ENCODE measurements at regions not wholly inside any gene's neighbourhood (a gene's known extent, or its start where the extent isn't known, plus 50 kb on each side); places are given as distances from the start of the nearest gene placed in this dataset.
"Not testable (repeated sequence)": the region's sequence is repeated elsewhere in the genome, so short reads cannot be mapped to it uniquely, and the experiment has no call there.

GRCh38 chr18:25473008-25473407 lies 121.0 kb upstream of the ZNF521 start:
- CTCF ChIA-PET: no interaction called here
- no peak for DNase-seq (ENCODE audit: low spot score)

GRCh38 chr18:25470756-25471524 lies 119.0 kb upstream of the ZNF521 start:
- CTCF ChIA-PET; H3K27ac ChIP-seq (ENCODE audit: low read depth, low read length, poor library complexity, severe bottlenecking); BruUV-seq (replicated peaks); H3K9me3 ChIP-seq (ENCODE audit: low read depth, low read length, poor library complexity, severe bottlenecking); H3K36me3 ChIP-seq (ENCODE audit: insufficient read depth, low read length, poor library complexity, severe bottlenecking); H3K27me3 ChIP-seq (replicated peaks; ENCODE audit: insufficient read depth, low read depth, low read length, poor library complexity); intact Hi-C loops (cut with micrococcal nuclease; ENCODE audit: unreplicated experiment); H3K4me3 ChIP-seq (ENCODE audit: low read depth, low read length, poor library complexity, severe bottlenecking); DNase-seq (ENCODE audit: low spot score); H3K4me1 ChIP-seq (ENCODE audit: insufficient read depth, low read length, poor library complexity, severe bottlenecking); POLR2A ChIA-PET (ENCODE audit: low non-redundant PET): not testable (repeated sequence)

More at GRCh38 chr18:25473008-25473407, 121.0 kb upstream of the ZNF521 start:
- intact Hi-C loops (cut with micrococcal nuclease; ENCODE audit: unreplicated experiment): no loop called here
- Histone ChIP-seq H3K27me3 (replicated peaks; ENCODE audit: insufficient read depth, low read depth, low read length, poor library complexity) (no peaks in the 10 kb centered on the region), H3K4me3 (ENCODE audit: low read depth, low read length, poor library complexity, severe bottlenecking) (no peak overlapping the region), H3K27ac (ENCODE audit: low read depth, low read length, poor library complexity, severe bottlenecking) (no peak overlapping the region), H3K4me1 (ENCODE audit: insufficient read depth, low read length, poor library complexity, severe bottlenecking) (no peaks in the 10 kb centered on the region), H3K9me3 (ENCODE audit: low read depth, low read length, poor library complexity, severe bottlenecking) (no peaks in the 10 kb centered on the region), H3K36me3 (ENCODE audit: insufficient read depth, low read length, poor library complexity, severe bottlenecking) (no peaks in the 10 kb centered on the region)
- TF ChIP-seq EZH2 (IDR thresholded peaks at IDR 0.05; ENCODE audit: borderline replicate concordance, low read depth, low read length, poor library complexity, severe bottlenecking) (no peak), CTCF (conservative IDR thresholded peaks at IDR 0.05; ENCODE audit: low read depth, low read length) (no peak)
- POLR2A ChIA-PET (ENCODE audit: low non-redundant PET): no interaction called here
- no TSS peak for BruUV-seq (replicated peaks)

DNA sequence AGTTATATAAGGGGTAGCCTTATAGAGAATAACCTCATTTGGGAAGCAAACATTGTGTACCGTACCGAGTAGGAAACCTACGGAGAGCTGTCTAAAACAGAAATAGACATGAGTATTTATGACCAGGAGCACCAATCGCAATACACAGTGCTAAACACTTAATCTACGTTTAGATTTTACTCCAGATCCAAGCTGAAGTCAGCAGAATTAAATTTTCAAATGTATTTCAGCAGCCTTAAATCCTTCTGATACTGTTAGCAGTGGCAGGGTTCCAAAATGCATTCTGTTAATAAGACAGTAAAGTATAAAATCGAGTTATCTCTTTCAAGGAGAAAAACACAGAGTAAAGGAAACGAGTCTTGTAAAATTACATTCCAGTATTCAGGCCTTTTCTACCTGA lies 118.1 kb upstream of the ZNF521 start:
- Histone ChIP-seq H3K4me3 (ENCODE audit: low read depth, low read length, poor library complexity, severe bottlenecking) (no peak overlapping the region), H3K9me3 (ENCODE audit: low read depth, low read length, poor library complexity, severe bottlenecking) (no peaks in the 10 kb centered on the region), H3K27me3 (replicated peaks; ENCODE audit: insufficient read depth, low read depth, low read length, poor library complexity) (no peaks in the 10 kb centered on the region), H3K4me1 (ENCODE audit: insufficient read depth, low read length, poor library complexity, severe bottlenecking) (no peaks in the 10 kb centered on the region), H3K27ac (ENCODE audit: low read depth, low read length, poor library complexity, severe bottlenecking) (no peak overlapping the region), H3K36me3 (ENCODE audit: insufficient read depth, low read length, poor library complexity, severe bottlenecking) (no peaks in the 10 kb centered on the region)
- no peak for DNase-seq (ENCODE audit: low spot score)
- TF ChIP-seq CTCF (conservative IDR thresholded peaks at IDR 0.05; ENCODE audit: low read depth, low read length) (no peak), EZH2 (IDR thresholded peaks at IDR 0.05; ENCODE audit: borderline replicate concordance, low read depth, low read length, poor library complexity, severe bottlenecking) (no peak)
- POLR2A ChIA-PET (ENCODE audit: low non-redundant PET): no interaction called here
- no TSS peak for BruUV-seq (replicated peaks)
- intact Hi-C loops (cut with micrococcal nuclease; ENCODE audit: unreplicated experiment): no loop called here
- CTCF ChIA-PET: no interaction called here

DNA sequence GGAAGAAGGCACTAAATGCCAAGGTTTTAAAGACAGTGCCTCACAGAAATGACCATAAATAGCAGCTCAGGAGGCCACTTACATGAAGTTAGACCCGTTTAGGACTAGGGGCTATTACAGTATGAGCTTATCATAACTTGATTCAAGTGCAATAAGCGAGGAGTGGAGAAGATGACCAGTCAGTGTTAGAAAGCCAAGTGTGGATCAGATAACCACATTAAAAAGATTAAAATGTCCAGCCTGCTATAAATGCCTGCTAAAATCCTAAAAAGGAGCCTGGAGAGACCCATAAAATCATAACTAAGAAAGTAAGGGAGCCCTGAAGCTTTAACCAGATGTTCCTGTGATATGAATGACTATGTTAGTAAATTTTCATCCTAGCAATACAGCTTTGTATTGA lies 117.5 kb upstream of the ZNF521 start:
- no peaks in the 10 kb centered on the region for H3K9me3 ChIP-seq (ENCODE audit: low read depth, low read length, poor library complexity, severe bottlenecking)
- no peaks in the 10 kb centered on the region for H3K27me3 ChIP-seq (replicated peaks; ENCODE audit: insufficient read depth, low read depth, low read length, poor library complexity)
- no peak overlapping the region for H3K4me3 ChIP-seq (ENCODE audit: low read depth, low read length, poor library complexity, severe bottlenecking)
- TF ChIP-seq EZH2 (IDR thresholded peaks at IDR 0.05; ENCODE audit: borderline replicate concordance, low read depth, low read length, poor library complexity, severe bottlenecking) (no peak), CTCF (conservative IDR thresholded peaks at IDR 0.05; ENCODE audit: low read depth, low read length) (no peak)
- CTCF ChIA-PET: no interaction called here
- POLR2A ChIA-PET (ENCODE audit: low non-redundant PET): no interaction called here
- intact Hi-C loops (cut with micrococcal nuclease; ENCODE audit: unreplicated experiment): no loop called here
- no peak overlapping the region for H3K27ac ChIP-seq (ENCODE audit: low read depth, low read length, poor library complexity, severe bottlenecking)
- no peaks in the 10 kb centered on the region for H3K4me1 ChIP-seq (ENCODE audit: insufficient read depth, low read length, poor library complexity, severe bottlenecking)
- no peaks in the 10 kb centered on the region for H3K36me3 ChIP-seq (ENCODE audit: insufficient read depth, low read length, poor library complexity, severe bottlenecking)
- no peak for DNase-seq (ENCODE audit: low spot score)
- BruUV-seq (replicated peaks): no TSS peak

Measured in A673 (cell line).